ENCODE measurements at regions not wholly inside any gene's neighbourhood (a gene's known extent, or its start where the extent isn't known, plus 50 kb on each side); places are given as distances from the start of the nearest gene placed in this dataset.
"Not testable (repeated sequence)": the region's sequence is repeated elsewhere in the genome, so short reads cannot be mapped to it uniquely, and the experiment has no call there.

DNA sequence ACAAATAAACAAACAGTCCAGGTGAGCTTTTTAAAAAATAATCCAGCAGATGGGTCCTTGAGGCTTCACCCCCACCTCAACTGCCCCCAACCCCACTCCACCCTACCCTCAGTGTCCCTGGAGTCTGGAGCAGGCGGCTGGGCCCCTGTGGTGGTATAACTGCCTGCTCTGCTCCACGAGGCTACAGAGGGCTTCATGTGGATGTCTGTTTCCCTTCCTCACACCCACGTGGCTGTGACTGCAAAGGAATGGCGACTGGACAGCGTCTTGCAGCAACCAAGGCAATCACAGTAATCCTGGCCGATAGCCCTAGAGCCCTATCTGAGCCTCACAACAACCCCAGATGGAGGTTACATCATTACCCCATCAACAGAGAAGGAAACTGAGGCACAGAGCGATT lies 76.5 kb downstream of the SLC2A10 start:
- H3K9me3 Mint-ChIP-seq = no peaks in the 10 kb centered on the region
- no peak overlapping the region for H3K27ac Mint-ChIP-seq
- peaks cover 4% of the 10 kb centered on the region for H3K36me3 Mint-ChIP-seq
- H3K4me1 Mint-ChIP-seq = peaks cover 0 to 2% (median 0%) of the 10 kb centered on the region in 3 donors
- H3K27me3 Mint-ChIP-seq = peaks cover 4% of the 10 kb centered on the region
- no peak overlapping the region for H3K4me3 Mint-ChIP-seq

DNA sequence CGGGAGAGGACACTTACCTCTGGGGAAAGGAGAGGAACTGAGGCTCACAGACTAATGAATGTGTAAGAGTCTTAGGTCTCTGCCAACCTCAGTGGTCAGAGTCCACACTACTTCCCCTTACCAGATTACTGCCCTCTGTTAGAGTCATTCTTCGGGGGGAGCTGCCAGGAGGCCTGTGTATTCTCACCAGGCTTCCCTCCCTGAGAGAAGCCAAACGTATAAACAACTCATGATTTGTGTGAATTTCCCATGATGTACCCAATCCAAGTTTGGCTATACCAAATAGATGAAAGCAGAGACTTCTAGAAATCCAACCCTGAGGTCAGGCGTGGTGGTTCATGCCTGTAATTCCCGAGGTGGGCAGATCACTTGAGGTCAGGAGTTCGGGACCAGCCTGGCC lies 77.1 kb downstream of the SLC2A10 start:
- Mint-ChIP-seq H3K9me3 (no peaks in the 10 kb centered on the region), H3K36me3 (peaks cover 4% of the 10 kb centered on the region), H3K4me1 (peaks cover 0 to 2% (median 0%) of the 10 kb centered on the region in 3 donors), H3K4me3 (no peak overlapping the region), H3K27me3 (peaks cover 4% of the 10 kb centered on the region), H3K27ac (no peak overlapping the region)

- Mint-ChIP-seq H3K4me3 (no peak overlapping the region), H3K4me1 (peaks cover 0 to 2% (median 0%) of the 10 kb centered on the region in 3 donors), H3K27me3 (peaks cover 7% of the 10 kb centered on the region)
These were observed 78.7 kb downstream of the SLC2A10 start for GRCh38 chr20:46787991-46788762.

GRCh38 chr20:46788763-46789091 lies 79.3 kb downstream of the SLC2A10 start:
- H3K27me3 Mint-ChIP-seq, H3K4me3 Mint-ChIP-seq, H3K27ac Mint-ChIP-seq: not testable (repeated sequence)

More at GRCh38 chr20:46787991-46788762, 78.7 kb downstream of the SLC2A10 start:
- Mint-ChIP-seq H3K9me3 (no peaks in the 10 kb centered on the region), H3K27ac (no peak overlapping the region), H3K36me3 (peaks cover 4% of the 10 kb centered on the region)

DNA sequence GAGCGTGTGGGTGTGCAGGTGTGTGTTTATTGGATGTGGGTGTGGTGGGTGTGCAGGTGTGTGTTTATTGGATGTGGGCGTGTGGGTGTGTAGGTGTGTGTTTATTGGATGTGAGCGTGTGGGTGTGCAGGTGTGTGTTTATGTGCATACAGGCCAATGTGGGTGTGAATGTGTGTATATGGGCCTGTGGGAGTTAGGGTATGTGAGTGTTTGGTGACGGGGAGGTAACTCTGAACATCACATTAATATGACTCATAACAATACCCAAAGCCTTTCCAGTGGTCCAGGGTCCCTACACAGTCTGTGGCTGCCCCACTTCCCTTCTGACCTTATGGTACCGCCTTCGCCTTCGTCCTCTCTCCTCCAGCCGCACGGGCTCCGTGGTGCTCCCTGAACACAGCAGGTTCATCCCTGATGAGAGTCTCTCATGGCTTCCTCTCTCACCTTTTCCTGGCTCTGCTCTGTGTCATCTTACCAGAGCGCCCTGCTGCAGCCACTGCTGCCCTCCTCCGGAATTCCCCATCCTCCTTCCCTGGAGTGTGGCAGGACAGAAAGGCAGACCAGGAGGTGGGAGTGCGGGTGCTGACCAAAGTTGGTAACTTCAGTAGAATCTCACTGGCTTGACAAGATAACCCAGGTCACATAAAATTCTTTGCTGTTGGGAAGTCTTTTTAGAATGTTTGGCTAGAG lies 80.0 kb downstream of the SLC2A10 start:
- H3K4me1 Mint-ChIP-seq = no peaks in the 10 kb centered on the region
- no peak overlapping the region for H3K4me3 Mint-ChIP-seq
- H3K9me3 Mint-ChIP-seq = no peaks in the 10 kb centered on the region
- peaks cover 10% of the 10 kb centered on the region for H3K27me3 Mint-ChIP-seq
- no peak overlapping the region for H3K27ac Mint-ChIP-seq
- peaks cover 3% of the 10 kb centered on the region for H3K36me3 Mint-ChIP-seq

More at GRCh38 chr20:46788763-46789091, 79.3 kb downstream of the SLC2A10 start:
- H3K9me3 Mint-ChIP-seq, H3K36me3 Mint-ChIP-seq, H3K4me1 Mint-ChIP-seq: not testable (repeated sequence)

DNA sequence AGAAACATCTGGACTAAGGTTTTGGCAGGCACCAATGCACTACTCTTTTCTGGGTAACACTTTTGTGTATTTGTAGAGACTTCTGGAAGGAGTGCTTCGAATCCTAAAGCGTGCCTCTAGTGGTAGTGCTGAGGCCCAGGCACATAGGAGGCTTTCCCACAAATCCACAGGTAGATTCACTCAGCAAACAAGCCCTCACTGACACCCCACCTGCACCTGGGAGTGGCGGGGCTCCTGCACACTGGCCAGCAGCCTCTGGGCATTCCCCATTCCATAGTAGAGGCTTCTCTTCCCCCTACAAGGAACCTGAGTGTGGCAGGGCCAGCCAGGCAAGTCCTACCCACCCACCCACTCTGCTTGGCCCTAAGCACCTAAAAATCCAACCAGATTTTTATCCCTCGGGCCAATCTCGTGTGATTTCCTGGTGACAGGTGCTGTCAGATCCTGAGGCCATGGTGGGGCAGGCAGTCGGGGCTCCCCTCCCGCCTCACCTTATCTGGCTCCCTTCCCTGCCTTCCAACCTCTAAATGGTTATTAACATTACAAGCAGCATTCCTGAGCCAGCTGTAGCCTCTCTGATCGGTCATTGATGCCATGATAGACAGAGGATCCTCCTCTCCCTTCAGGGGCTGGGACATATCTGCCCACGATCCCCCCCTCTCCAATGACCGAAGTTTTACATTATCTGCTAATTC lies 82.4 kb downstream of the SLC2A10 start:
- no peaks in the 10 kb centered on the region for H3K4me1 Mint-ChIP-seq
- peaks cover 12% of the 10 kb centered on the region for H3K27me3 Mint-ChIP-seq
- no peaks in the 10 kb centered on the region for H3K9me3 Mint-ChIP-seq
- no peak overlapping the region for H3K4me3 Mint-ChIP-seq
- H3K27ac Mint-ChIP-seq = no peak overlapping the region
- peaks cover 3% of the 10 kb centered on the region for H3K36me3 Mint-ChIP-seq

GRCh38 chr20:46797206-46797605 lies 87.8 kb downstream of the SLC2A10 start:
- no peaks in the 10 kb centered on the region for H3K4me1 Mint-ChIP-seq
- no peak overlapping the region for H3K27ac Mint-ChIP-seq
- H3K36me3 Mint-ChIP-seq = peaks cover 3% of the 10 kb centered on the region
- peaks cover 0 to 6% (median 3%) of the 10 kb centered on the region in 3 donors for H3K9me3 Mint-ChIP-seq
- peaks cover 18% of the 10 kb centered on the region for H3K27me3 Mint-ChIP-seq
- no peak overlapping the region for H3K4me3 Mint-ChIP-seq

DNA sequence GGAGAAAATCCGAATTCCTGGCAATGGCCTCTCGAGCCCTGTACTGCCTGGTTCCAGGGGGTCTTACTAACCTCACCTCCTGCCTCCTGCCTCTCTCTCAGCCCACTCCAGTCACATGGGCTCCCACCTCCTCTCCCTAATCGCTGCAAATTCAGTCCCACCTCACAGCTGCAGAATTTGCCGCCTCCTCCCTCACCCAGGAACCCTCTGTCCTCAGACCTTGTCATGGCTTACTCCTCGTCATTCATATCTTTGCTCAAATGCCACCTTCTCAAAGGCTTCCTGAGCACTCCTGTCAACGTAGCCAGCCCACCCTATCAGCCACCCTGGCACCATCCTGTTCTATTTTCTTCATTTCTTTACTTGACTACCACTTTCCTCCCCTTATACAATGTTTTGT lies 89.0 kb downstream of the SLC2A10 start:
- peaks cover under 1% of the 10 kb centered on the region for H3K36me3 Mint-ChIP-seq
- H3K27me3 Mint-ChIP-seq = peaks cover 17% of the 10 kb centered on the region
- H3K4me3 Mint-ChIP-seq = no peak overlapping the region

GRCh38 chr20:46799781-46800408 lies 90.4 kb downstream of the SLC2A10 start:
- H3K27me3 Mint-ChIP-seq = peaks cover 12% of the 10 kb centered on the region

More for the DNA sequence above, 89.0 kb downstream of the SLC2A10 start:
- Mint-ChIP-seq H3K27ac (peak overlapping the region in 1 of 3 donors; percentile 88), H3K4me1 (no peaks in the 10 kb centered on the region), H3K9me3 (peaks cover 0 to 6% (median 3%) of the 10 kb centered on the region in 3 donors)

DNA sequence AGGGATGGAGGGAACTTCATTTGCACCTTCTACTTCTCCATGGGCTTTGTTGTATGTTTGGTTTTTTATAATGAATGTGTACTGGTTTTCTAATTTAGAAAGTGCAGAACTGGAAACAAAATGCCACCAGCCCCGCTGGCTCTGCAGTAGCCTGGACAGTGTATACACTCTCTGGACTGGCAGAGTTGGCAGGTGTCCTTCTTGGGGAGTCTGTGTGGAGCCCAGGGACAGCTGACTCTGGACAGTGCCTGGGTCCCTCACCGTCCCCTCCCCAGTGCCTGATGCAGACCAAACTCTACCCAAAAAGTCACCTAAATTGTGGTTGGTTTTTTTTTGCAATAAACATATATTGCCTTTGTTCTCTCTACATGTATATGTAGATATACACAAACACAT lies 91.0 kb downstream of the SLC2A10 start:
- no peak overlapping the region for H3K4me3 Mint-ChIP-seq
- H3K27ac Mint-ChIP-seq = peak overlapping the region in 1 of 3 donors; percentile 0
- H3K9me3 Mint-ChIP-seq = peaks cover 0 to 6% (median 3%) of the 10 kb centered on the region in 3 donors
- peaks cover 12% of the 10 kb centered on the region for H3K27me3 Mint-ChIP-seq
- no peaks in the 10 kb centered on the region for H3K36me3 Mint-ChIP-seq
- no peaks in the 10 kb centered on the region for H3K4me1 Mint-ChIP-seq

More at GRCh38 chr20:46799781-46800408, 90.4 kb downstream of the SLC2A10 start:
- H3K36me3 Mint-ChIP-seq = no peaks in the 10 kb centered on the region
- peak overlapping the region in 1 of 3 donors; percentile 0 for H3K27ac Mint-ChIP-seq
- H3K9me3 Mint-ChIP-seq = peaks cover 0 to 6% (median 3%) of the 10 kb centered on the region in 3 donors
- H3K4me1 Mint-ChIP-seq = no peaks in the 10 kb centered on the region
- H3K4me3 Mint-ChIP-seq = no peak overlapping the region

- H3K27me3 Mint-ChIP-seq = peaks cover 15% of the 10 kb centered on the region
These were observed 91.7 kb downstream of the SLC2A10 start for GRCh38 chr20:46801003-46801702.

GRCh38 chr20:46802722-46803121 lies 91.9 kb upstream of the EYA2 start:
- Mint-ChIP-seq H3K9me3 (peaks cover 0 to 6% (median 3%) of the 10 kb centered on the region in 3 donors), H3K27me3 (peaks cover 15% of the 10 kb centered on the region), H3K36me3 (no peaks in the 10 kb centered on the region), H3K4me1 (no peaks in the 10 kb centered on the region), H3K27ac (no peak overlapping the region), H3K4me3 (no peak overlapping the region)

More at GRCh38 chr20:46801003-46801702, 91.7 kb downstream of the SLC2A10 start:
- Mint-ChIP-seq H3K4me1 (no peaks in the 10 kb centered on the region), H3K4me3 (no peak overlapping the region), H3K9me3 (peaks cover 0 to 6% (median 3%) of the 10 kb centered on the region in 3 donors), H3K36me3 (no peaks in the 10 kb centered on the region), H3K27ac (no peak overlapping the region)

GRCh38 chr20:46803123-46804020 lies 91.3 kb upstream of the EYA2 start:
- no peak overlapping the region for H3K27ac Mint-ChIP-seq
- H3K9me3 Mint-ChIP-seq = peaks cover 0 to 6% (median 3%) of the 10 kb centered on the region in 3 donors
- H3K4me1 Mint-ChIP-seq = no peaks in the 10 kb centered on the region
- no peak overlapping the region for H3K4me3 Mint-ChIP-seq
- peaks cover 15% of the 10 kb centered on the region for H3K27me3 Mint-ChIP-seq
- H3K36me3 Mint-ChIP-seq = no peaks in the 10 kb centered on the region
